ENCODE measurements at regions not wholly inside any gene's neighbourhood (a gene's known extent, or its start where the extent isn't known, plus 50 kb on each side); places are given as distances from the start of the nearest gene placed in this dataset.
A peak's percentile ranks its signal among the peaks of the same experiment; 100 is the strongest.

DNA sequence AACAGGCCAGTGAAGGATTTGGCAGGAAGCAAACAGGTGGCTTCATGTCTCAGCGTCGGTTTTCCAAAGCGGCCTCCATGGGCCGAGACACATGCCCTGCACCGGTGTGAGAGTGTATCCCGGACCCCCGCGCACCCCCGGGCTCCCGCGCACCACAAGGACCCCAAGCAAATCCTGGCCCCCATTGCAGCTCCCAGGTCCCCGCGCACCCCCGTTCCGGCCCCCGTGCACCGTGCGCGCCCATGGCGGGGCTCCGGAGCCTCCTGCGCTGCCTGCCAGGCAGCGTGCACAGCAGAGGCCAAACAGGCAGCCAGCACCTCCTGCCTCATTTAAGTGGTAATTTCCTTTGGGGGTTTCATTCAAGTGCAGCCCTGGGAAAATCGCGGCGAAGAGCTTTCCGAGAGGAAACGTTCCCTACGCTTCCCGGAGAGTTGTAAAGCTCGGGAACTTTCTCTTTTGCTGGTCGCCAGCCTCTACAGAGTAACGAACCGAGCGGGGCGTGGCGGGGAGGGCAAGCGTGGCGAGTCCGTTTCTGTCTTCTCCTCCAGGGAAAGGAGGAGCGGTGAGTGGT lies 145.5 kb upstream of the SLC24A2 start:
- DNase-seq (ENCODE audit: low read depth): peak; percentile 32
- H3K4me3 ChIP-seq (ENCODE audit: control insufficient read depth, low read depth, low read length): peak overlapping the region; percentile 51
- TF ChIP-seq CTCF (conservative IDR thresholded peaks at IDR 0.05; ENCODE audit: control insufficient read depth, insufficient read depth, low read depth, low read length): no peak

DNA sequence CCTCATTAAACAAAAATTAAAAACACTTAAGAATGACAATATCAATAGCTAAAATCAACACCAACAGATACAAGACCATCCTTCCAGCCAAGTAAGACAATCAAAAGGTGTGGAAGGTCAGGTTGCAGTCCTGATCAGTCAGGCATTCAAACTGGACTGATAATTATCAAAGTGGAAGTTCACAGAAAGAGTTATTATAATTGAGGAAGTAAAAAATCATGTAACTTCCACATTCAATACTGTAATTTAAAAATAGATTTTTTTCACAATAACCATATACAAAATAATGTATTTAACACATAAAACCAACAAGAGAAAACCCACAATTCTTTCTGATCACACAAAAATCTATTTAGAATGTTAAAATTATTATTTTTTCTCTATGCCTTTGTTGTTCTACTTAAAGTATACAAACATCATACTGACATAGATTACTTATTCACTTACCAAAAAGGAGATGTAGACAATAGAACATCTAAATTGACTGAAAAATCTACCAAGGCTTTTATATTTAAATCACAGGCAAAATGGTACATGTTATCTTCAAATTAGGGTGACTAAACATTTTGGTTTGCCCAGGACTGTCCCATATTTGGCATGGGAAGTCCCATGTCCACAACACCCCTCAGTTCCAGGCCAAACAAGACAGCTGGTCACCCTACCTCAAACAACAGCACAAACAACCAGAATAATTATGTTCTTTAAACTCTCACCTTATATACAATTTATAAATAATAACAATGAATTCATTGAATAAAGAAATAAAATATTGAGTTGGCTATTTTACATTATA lies 142.5 kb upstream of the SLC24A2 start:
- H3K4me3 ChIP-seq (ENCODE audit: control insufficient read depth, low read depth, low read length): no peak overlapping the region
- TF ChIP-seq CTCF (conservative IDR thresholded peaks at IDR 0.05; ENCODE audit: control insufficient read depth, insufficient read depth, low read depth, low read length): no peak
- no peak for DNase-seq (ENCODE audit: low read depth)

GRCh38 chr9:19927560-19927959 lies 138.7 kb upstream of the SLC24A2 start:
- TF ChIP-seq CTCF (conservative IDR thresholded peaks at IDR 0.05; ENCODE audit: control insufficient read depth, insufficient read depth, low read depth, low read length): no peak
- H3K4me3 ChIP-seq (ENCODE audit: control insufficient read depth, low read depth, low read length): no peak overlapping the region
- DNase-seq (ENCODE audit: low read depth): no peak

DNA sequence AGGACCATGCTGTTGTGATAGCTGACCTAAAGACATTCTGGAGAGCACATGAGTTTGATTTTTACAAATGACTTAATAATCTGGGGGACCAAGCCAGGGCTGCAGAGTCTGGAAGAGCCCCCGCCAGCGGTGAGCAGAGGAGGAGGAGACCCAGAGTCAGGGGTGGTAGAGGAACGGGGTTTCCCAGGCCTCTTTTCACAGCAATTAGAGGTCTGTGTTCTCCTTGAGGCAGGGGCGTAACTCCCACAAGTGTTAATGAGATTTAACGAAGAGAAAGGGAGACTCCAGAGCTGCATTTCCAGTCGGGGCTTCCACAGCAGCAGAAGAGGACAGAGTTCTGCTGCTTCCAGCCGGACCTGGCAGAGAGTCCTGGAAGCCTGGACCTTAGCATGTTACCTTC lies 137.9 kb upstream of the SLC24A2 start:
- no peak for TF ChIP-seq CTCF (conservative IDR thresholded peaks at IDR 0.05; ENCODE audit: control insufficient read depth, insufficient read depth, low read depth, low read length)
- no peak overlapping the region for H3K4me3 ChIP-seq (ENCODE audit: control insufficient read depth, low read depth, low read length)
- DNase-seq (ENCODE audit: low read depth): no peak

DNA sequence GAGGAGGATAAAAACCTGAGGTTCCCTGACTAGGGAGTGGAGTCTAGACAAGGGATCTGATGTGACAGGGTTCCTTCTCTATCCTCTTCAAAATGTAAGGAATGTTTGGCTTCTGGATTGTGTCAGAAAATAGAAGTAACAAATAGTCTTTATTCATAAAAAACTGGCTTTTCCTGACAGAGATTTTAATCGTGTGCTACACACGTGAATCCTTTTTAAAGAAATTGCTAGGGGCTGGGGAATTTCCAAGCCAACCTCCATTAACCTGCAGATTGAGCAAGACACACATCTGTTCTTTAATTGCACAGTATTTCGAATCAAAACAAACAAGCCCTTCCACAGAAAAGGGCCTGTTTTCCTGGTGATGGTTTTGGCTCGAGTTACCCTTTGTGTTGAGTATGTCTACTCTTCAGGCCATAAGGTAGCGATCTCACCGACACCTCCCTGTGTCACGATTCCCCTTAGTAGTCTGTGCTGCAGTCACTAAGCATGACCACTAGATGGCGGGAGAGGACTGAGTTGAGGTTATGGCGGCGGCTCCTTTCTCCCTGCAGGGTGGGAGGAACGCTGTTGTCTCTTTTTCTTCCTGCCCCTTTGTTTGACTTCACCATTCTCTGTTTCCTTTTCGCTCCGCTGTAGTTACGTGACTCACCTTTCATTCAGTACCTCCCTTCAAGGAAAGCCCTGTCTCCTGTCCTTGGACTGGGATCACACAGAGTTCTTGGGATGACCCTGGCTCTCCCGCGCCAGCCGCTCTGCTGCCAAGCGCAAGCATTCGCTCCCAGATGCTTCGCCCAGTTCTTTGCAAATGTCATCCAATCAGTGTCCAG lies 137.1 kb upstream of the SLC24A2 start:
- peak; percentile 99 for TF ChIP-seq CTCF (conservative IDR thresholded peaks at IDR 0.05; ENCODE audit: control insufficient read depth, insufficient read depth, low read depth, low read length)
- DNase-seq (ENCODE audit: low read depth): peak; percentile 76
- peak overlapping the region; percentile 56 for H3K4me3 ChIP-seq (ENCODE audit: control insufficient read depth, low read depth, low read length)

- DNase-seq (ENCODE audit: low read depth): peak; percentile 35
- no peak overlapping the region for H3K4me3 ChIP-seq (ENCODE audit: control insufficient read depth, low read depth, low read length)
- no peak for TF ChIP-seq CTCF (conservative IDR thresholded peaks at IDR 0.05; ENCODE audit: control insufficient read depth, insufficient read depth, low read depth, low read length)
These were observed 135.2 kb upstream of the SLC24A2 start for GRCh38 chr9:19924080-19924479.
